Epithelial cell of proximal tubule (primary cell): ENCODE measurements at regions not wholly inside any gene's neighbourhood (a gene's known extent, or its start where the extent isn't known, plus 50 kb on each side); places are given as distances from the start of the nearest gene placed in this dataset.
"Not testable (repeated sequence)": the region's sequence is repeated elsewhere in the genome, so short reads cannot be mapped to it uniquely, and the experiment has no call there.

Experiments
- DNase-seq: peaks from one replicate; pipeline ENCODE4 v3.0.0-alpha.2; 2011; ENCODE audit warnings: low read depth
- H3K4me3 ChIP-seq: 2 replicates; pipeline ENCODE4 v1.5.1; 2011; ENCODE audit warnings: low read depth, mild to moderate bottlenecking, low read length
- TF ChIP-seq, protein P1 (sequence below): conservative IDR thresholded peaks from 2 replicates; pipeline ENCODE4 v1.5.1; 2012; ENCODE audit warnings: low read depth, mild to moderate bottlenecking, low read length

- H3K4me3 ChIP-seq, result no peak overlapping the region
- TF ChIP-seq, protein P1, sequence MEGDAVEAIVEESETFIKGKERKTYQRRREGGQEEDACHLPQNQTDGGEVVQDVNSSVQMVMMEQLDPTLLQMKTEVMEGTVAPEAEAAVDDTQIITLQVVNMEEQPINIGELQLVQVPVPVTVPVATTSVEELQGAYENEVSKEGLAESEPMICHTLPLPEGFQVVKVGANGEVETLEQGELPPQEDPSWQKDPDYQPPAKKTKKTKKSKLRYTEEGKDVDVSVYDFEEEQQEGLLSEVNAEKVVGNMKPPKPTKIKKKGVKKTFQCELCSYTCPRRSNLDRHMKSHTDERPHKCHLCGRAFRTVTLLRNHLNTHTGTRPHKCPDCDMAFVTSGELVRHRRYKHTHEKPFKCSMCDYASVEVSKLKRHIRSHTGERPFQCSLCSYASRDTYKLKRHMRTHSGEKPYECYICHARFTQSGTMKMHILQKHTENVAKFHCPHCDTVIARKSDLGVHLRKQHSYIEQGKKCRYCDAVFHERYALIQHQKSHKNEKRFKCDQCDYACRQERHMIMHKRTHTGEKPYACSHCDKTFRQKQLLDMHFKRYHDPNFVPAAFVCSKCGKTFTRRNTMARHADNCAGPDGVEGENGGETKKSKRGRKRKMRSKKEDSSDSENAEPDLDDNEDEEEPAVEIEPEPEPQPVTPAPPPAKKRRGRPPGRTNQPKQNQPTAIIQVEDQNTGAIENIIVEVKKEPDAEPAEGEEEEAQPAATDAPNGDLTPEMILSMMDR, result no peak
- no peak for DNase-seq
These were observed 1277.6 kb upstream of the SEL1L start for GRCh38 chr14:82811246-82811645.

DNA sequence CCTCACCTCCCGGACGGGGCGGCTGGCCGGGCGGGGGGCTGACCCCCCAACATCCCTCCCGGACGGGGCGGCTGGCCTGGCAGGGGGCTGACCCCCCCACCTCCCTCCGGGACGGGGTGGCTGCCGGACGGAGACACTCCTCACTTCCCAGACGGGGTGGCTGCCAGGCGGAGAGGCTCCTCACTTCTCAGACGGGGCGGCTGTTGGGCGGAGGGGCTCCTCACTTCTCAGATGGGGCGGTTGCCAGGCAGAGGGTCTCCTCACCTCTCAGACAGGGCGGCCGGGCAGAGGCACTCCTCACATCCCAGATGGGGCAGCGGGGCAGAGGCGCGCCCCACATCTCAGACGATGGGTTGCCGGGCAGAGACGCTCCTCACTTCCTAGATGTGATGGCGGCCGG lies 1280.7 kb upstream of the SEL1L start:
- DNase-seq, H3K4me3 ChIP-seq: not testable (repeated sequence)

DNA sequence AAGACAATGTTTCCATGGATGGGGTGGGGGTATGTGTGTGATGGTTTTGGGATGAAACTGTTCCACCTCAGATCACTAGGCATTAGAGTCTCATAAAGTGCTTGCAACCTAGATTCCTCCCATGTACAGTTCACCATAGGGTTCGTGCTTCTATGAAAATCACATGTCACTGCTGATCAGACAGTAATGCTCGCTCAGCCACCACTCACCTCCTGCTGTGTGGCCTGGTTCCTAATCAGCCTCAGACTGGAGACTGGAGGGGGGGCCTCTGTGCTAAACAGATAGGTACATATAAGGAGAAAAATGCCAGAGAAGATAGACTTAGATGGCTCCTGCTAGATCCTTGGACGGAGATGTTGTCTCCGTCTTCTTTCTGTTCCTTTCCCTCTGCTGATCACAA lies 1296.9 kb upstream of the SEL1L start:
- DNase-seq, result no peak
- H3K4me3 ChIP-seq, result no peak overlapping the region
- TF ChIP-seq, protein P1, result no peak

DNA sequence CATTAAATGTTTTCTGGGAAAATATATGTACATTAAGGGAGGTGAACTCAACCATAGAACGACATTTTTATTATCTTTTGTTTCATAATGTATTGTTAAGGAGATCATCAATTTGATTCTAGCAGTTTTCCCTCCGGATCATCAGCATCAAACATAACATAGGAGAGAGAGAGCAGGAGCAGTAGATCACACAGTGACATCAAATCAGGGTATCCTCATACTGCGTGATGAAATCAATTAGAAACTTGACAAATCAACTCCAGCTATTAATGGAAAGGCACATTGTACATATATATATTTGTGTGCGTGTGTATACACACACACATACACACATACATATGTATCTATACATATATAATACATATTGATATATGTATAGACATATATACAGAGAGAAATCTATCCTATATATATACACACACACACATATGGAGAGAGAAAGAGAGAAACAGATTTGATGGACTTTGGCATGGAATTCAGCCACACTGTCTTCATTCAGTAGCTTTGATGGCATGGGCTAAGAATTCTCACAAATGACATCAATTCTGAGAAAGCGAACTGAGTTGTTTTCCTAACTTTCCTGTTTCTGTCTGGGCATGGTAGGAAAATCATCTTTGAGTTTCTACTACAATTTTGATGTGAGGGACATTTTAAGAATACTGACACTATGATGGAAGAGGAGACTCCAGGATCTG lies 1302.8 kb upstream of the SEL1L start:
- TF ChIP-seq, protein P1, result no peak
- H3K4me3 ChIP-seq, result no peak overlapping the region
- no peak for DNase-seq

- no peak overlapping the region for H3K4me3 ChIP-seq
- TF ChIP-seq, protein P1, result no peak
- DNase-seq, result no peak
These were observed 1304.0 kb upstream of the SEL1L start for GRCh38 chr14:82837611-82838140.

- TF ChIP-seq, protein P1, result no peak
- no peak for DNase-seq
- H3K4me3 ChIP-seq, result no peak overlapping the region
These were observed 1316.9 kb upstream of the SEL1L start for GRCh38 chr14:82850576-82850975.

GRCh38 chr14:82854131-82854530 lies 1320.5 kb upstream of the SEL1L start:
- no peak for DNase-seq
- TF ChIP-seq, protein P1, result no peak

More at GRCh38 chr14:82854131-82854530, 1320.5 kb upstream of the SEL1L start:
- H3K4me3 ChIP-seq, result no peak overlapping the region
